Keratinocyte (primary cell): ENCODE measurements at regions not wholly inside any gene's neighbourhood (a gene's known extent, or its start where the extent isn't known, plus 50 kb on each side); places are given as distances from the start of the nearest gene placed in this dataset.

Experiments
- EZH2 ChIP-seq: IDR thresholded peaks from one replicate; pipeline ENCODE4 v1.6.1; 2012; ENCODE audit warnings: inconsistent platforms, mild to moderate bottlenecking, low read length, moderate library complexity
- TF ChIP-seq, protein P1 (sequence below), 3 experiments: IDR thresholded peaks in 1 of 3; conservative IDR thresholded peaks in 1 of 3; optimal IDR thresholded peaks in 1 of 3; 2 replicates in 2 of 3; 3 replicates in 1 of 3; pipeline versions ENCODE3 to v1.5.1; 2011; ENCODE audit warnings: low read length in 3 of 3, mild to moderate bottlenecking in 3 of 3, moderate library complexity in 2 of 3, control low read depth in 1 of 3, inconsistent platforms in 1 of 3; ENCODE audit not compliant: insufficient read depth in 2 of 3; ENCODE audit errors: extremely low read depth in 1 of 3

DNA sequence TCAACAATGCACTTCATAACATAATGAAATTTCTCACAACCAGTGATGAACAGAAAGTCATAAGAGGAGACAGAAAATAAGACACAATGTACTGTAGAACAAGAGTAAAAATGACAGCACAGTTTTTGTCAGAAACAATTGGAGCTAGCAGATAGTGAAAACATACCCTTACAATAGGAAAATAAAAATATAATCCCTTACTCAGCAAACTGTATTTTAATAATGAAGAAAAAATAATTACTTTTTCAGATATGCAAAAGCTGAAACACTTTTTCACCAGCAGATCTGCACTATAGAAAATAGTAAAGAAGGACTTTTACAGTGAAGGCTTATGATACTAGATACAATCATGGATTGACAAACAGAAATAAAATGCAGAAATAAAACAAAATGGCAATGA lies 126.3 kb downstream of the TRAM1L1 start:
- TF ChIP-seq, protein P1, sequence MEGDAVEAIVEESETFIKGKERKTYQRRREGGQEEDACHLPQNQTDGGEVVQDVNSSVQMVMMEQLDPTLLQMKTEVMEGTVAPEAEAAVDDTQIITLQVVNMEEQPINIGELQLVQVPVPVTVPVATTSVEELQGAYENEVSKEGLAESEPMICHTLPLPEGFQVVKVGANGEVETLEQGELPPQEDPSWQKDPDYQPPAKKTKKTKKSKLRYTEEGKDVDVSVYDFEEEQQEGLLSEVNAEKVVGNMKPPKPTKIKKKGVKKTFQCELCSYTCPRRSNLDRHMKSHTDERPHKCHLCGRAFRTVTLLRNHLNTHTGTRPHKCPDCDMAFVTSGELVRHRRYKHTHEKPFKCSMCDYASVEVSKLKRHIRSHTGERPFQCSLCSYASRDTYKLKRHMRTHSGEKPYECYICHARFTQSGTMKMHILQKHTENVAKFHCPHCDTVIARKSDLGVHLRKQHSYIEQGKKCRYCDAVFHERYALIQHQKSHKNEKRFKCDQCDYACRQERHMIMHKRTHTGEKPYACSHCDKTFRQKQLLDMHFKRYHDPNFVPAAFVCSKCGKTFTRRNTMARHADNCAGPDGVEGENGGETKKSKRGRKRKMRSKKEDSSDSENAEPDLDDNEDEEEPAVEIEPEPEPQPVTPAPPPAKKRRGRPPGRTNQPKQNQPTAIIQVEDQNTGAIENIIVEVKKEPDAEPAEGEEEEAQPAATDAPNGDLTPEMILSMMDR (optimal IDR thresholded peaks at IDR 0.05 in 1 of 3, IDR thresholded peaks at IDR 0.05 in 1 of 3, conservative IDR thresholded peaks at IDR 0.05 in 1 of 3; ENCODE audit: extremely low read depth in 1 of 3, insufficient read depth in 2 of 3, low read length in 3 of 3) = no peak
- no peak for TF ChIP-seq EZH2
